D721Med (cell line): ENCODE measurements at regions not wholly inside any gene's neighbourhood (a gene's known extent, or its start where the extent isn't known, plus 50 kb on each side); places are given as distances from the start of the nearest gene placed in this dataset.
A peak's percentile ranks its signal among the peaks of the same experiment; 100 is the strongest.

Experiments
- DNase-seq: peaks from one replicate; pipeline ENCODE4 v3.0.0; 2011; ENCODE audit warnings: low spot score; ENCODE audit not compliant: insufficient read length
- FAIRE-seq: peaks from 2 replicates; lab custom pipeline; 2011; peaks lifted over from hg19 to GRCh38; lab: Jason Lieb, UNC
- TF ChIP-seq, protein P1 (sequence below): IDR thresholded peaks from 2 replicates; pipeline ENCODE4 v1.5.1; 2012; ENCODE audit warnings: mild to moderate bottlenecking, control low read depth; ENCODE audit not compliant: insufficient read depth; ENCODE audit errors: missing control alignments

DNA sequence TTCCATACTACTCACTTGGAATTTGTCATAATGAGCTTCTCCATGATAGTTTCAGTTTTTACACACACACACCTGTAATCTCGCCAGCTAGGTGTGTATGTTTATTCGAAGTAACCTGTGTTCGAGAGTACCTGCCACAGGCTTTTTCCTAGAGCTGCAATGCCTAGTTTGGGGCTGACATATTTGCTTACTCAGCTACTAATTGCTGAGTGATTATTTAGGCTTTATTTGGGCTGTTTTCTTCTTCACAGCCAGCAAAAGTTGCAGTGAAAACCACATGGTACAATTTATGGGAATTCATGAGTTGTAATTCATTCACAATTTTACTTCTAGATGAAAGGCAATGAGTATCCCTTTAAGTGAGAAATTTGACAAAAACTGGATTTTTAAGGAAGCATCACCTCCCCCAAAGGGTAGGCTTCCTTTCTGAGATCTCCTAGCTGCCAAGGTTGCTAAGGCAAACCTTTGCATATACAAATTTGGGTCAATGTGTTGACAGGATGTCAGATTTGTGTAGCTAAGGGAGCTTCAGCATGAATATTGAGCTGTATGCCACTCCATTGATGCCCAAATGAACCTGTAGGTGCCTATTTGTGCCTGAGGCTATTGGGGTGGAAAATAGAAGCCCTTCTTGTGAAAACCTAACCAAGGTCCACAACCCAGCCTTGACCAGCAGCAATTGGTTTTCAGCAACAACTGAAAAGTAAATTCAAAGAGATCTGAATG, 108.7 kb upstream of the OTX2 start:
- TF ChIP-seq, protein P1, sequence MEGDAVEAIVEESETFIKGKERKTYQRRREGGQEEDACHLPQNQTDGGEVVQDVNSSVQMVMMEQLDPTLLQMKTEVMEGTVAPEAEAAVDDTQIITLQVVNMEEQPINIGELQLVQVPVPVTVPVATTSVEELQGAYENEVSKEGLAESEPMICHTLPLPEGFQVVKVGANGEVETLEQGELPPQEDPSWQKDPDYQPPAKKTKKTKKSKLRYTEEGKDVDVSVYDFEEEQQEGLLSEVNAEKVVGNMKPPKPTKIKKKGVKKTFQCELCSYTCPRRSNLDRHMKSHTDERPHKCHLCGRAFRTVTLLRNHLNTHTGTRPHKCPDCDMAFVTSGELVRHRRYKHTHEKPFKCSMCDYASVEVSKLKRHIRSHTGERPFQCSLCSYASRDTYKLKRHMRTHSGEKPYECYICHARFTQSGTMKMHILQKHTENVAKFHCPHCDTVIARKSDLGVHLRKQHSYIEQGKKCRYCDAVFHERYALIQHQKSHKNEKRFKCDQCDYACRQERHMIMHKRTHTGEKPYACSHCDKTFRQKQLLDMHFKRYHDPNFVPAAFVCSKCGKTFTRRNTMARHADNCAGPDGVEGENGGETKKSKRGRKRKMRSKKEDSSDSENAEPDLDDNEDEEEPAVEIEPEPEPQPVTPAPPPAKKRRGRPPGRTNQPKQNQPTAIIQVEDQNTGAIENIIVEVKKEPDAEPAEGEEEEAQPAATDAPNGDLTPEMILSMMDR = no peak
- DNase-seq (no peak), FAIRE-seq (no peak)

DNA sequence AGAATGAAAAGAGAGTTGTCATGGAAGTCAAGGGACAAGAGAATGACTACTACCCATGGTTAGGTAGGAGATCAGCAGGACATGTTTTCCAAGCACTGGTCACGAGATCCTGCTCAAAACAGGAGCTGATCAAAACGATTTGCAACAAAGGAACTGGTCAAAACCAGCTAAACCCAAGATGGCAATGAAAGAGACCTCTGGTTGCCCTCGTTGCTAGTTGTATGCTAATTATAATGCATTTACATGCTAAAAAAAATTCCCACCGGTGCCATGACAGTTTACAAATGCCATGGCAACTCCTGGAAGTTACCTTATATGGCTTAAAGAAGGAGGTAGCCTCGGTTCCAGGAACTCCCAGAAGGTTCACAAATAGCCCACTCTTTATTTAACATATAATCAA, 95.0 kb upstream of the OTX2 start:
- FAIRE-seq (no peak), DNase-seq (no peak)
- TF ChIP-seq, protein P1 = no peak

DNA sequence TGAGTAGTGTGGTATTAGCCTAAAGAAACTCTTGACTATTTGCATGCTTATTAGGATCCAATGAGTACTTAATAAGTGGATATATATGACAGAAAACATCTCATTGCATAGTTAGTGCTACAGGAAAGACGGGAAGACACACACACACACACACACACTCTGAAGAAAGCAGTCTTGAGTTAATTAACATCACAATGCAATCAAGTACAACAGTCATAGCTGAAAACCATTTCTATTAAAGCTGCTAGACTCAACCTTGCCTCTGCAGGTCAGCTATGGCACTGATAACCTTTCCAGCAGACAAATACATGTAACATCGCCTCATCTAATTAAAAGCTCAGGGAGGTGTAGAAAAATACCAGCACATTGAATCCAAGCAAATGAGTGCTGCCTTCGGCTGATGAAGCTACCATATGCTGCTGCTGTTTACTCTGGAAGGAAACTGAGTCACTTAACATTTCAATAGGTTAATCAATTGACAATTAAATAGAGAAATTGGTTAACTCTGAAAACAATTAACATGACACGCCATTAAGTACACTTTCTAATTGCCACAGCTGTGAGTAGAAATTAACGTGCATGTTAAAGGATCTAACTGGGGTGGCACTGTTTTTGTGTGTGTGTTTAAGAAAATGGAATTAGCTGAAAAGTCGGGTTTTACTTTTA, 93.2 kb upstream of the OTX2 start:
- TF ChIP-seq, protein P1 = no peak
- no peak for DNase-seq
- peak; percentile 11 for FAIRE-seq

DNA sequence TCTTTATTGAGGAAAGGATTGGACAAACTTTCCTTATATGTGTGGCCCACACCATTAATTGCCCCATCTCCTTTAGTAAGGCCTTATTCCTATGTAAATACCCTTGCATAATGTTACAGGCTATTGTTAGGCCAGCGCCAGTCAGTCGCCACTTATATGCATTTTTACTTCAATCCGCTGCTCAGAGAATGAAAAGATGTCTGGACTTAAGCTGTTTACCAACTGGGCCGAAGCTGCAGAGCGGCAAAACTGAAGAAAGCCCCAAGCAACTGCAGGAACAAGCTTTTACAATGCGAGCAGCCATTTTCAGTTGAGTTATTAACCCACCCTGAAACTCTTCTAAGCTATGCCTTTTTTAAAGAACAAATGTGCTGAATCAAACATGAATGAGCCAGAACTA, 92.1 kb upstream of the OTX2 start:
- no peak for DNase-seq
- FAIRE-seq = no peak
- TF ChIP-seq, protein P1 = no peak

DNA sequence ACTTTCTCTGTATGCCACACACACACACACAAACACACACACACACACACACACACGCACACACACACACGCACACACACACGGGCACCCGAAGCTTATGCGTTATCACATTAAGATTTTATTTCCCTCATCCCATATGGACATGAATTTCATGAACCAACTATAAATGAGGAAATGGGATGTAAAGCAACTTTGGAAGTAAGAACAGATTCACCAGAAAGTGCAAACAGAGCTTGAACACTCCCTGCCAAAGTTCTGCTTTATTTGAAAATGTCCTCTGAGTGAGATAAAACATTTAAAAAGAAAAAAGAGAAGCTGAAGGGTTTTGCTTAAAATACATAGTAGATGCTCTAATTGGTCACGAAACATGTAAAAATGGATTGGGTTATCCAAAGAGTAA, 90.4 kb upstream of the OTX2 start:
- TF ChIP-seq, protein P1 = no peak
- no peak for DNase-seq
- no peak for FAIRE-seq

DNA sequence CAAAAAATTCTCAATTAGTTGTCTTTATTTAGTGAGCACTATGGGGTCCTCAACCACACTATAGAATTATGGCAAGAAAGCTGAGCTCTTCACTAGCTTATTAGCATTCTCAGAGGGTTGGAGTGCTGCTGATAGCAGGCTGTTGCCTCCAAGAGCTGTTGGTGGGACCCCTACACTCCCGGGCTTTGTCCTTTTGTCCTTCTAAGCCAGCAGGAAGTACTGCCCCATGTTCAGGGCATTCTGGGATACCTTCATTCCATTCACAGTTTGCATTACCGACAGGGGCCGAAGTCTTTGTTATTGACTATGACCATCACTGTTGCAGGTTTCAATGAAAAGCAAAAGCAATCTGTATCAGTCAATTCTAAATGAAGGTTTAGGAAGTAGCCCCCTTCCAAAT, 89.5 kb upstream of the OTX2 start:
- TF ChIP-seq, protein P1 = no peak
- no peak for DNase-seq
- FAIRE-seq = no peak

DNA sequence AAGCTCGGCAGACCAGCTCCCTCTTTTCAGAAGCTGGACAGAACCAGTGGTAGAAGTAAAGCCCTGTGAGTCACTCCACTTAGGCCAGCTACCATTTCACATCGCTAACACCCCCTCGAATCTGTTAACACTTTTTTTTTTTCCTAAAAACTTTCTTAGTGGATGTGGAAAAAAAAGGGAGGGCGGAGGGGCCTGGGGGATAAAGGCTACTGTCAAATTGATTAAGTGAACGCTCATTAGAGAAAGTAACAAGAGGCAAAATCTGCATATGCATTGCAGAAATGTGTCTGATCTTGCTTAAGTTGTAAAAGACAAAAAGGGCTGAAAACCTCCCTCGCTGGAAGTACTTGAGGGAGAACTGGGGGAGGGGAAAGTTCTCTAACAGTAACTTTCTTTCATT, 86.6 kb upstream of the OTX2 start:
- no peak for DNase-seq
- TF ChIP-seq, protein P1 = no peak
- no peak for FAIRE-seq
